GM12864 (cell line): ENCODE measurements at regions not wholly inside any gene's neighbourhood (a gene's known extent, or its start where the extent isn't known, plus 50 kb on each side); places are given as distances from the start of the nearest gene placed in this dataset.

Experiments
- DNase-seq: peaks from one replicate; pipeline ENCODE4 v3.0.0-alpha.2; 2011; ENCODE audit warnings: low read depth
- H3K4me3 ChIP-seq: 2 replicates; pipeline ENCODE4 v1.5.1; 2011; ENCODE audit warnings: mild to moderate bottlenecking, low read depth, low read length, control low read depth
- CTCF ChIP-seq: IDR thresholded peaks from 2 replicates; pipeline ENCODE4 v1.5.1; 2011; ENCODE audit warnings: low read depth, mild to moderate bottlenecking, moderate library complexity, low read length, control low read depth, inconsistent platforms; ENCODE audit errors: missing control alignments

GRCh38 chr3:187568171-187568570 is 102.0 kb downstream of the SST start:
- no peak overlapping the region for H3K4me3 ChIP-seq
- no peak for TF ChIP-seq CTCF
- DNase-seq, result no peak

DNA sequence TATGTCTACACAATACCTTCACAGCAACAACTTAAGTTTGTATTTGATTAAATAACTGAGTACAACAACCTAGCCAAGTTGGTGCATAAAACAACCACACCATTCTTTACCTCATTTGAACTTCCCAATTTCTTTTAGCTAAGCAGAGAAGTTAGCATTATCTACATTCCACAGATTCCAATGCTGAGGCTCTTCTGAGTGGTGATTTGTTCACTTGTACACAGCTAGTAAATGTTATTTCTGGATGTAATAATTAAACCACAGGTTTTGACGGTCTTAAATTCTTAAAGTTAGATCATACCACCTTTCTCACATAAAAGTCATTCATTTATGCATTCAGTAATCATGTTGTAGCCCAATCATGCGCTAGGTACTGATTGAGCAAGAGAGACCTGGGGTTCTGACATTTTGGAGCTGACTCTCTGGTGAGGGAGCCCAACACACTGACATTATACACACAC is 102.5 kb downstream of the SST start:
- TF ChIP-seq CTCF, result no peak
- no peak for DNase-seq

GRCh38 chr3:187567021-187567420 is 103.2 kb downstream of the SST start:
- TF ChIP-seq CTCF, result no peak
- DNase-seq, result no peak
- H3K4me3 ChIP-seq, result no peak overlapping the region

More for the DNA sequence above, 102.5 kb downstream of the SST start:
- no peak overlapping the region for H3K4me3 ChIP-seq

GRCh38 chr3:187565701-187566100 is 104.5 kb downstream of the SST start:
- DNase-seq, result no peak
- H3K4me3 ChIP-seq, result no peak overlapping the region
- no peak for TF ChIP-seq CTCF

GRCh38 chr3:187558990-187559389 is 111.2 kb downstream of the SST start:
- TF ChIP-seq CTCF, result no peak
- H3K4me3 ChIP-seq, result no peak overlapping the region
- DNase-seq, result no peak

- TF ChIP-seq CTCF, result no peak
- no peak overlapping the region for H3K4me3 ChIP-seq
- no peak for DNase-seq
These were observed 118.8 kb downstream of the SST start for GRCh38 chr3:187551416-187551815.

GRCh38 chr3:187550446-187550845 is 119.7 kb downstream of the SST start:
- TF ChIP-seq CTCF, result no peak

More at GRCh38 chr3:187550446-187550845, 119.7 kb downstream of the SST start:
- DNase-seq, result no peak
- no peak overlapping the region for H3K4me3 ChIP-seq
